GM23338 (cell line): ENCODE measurements at regions not wholly inside any gene's neighbourhood (a gene's known extent, or its start where the extent isn't known, plus 50 kb on each side); places are given as distances from the start of the nearest gene placed in this dataset.

Experiments
- ATAC-seq: fragments of 200-7000 bp; cut with Tn5 transposase; 3 replicates; pipeline ENCODE4 v1.9.1; 2020
- DNase-seq: peaks from one replicate; pipeline ENCODE4 v3.0.0-alpha.2; 2015; ENCODE audit warnings: low spot score
- H2AFZ ChIP-seq: fragments of 200-600 bp; sonication (generic); 2 replicates; pipeline ENCODE4 v1.8.0; 2016; ENCODE audit warnings: antibody characterized with exemption, mild to moderate bottlenecking, moderate library complexity
- H3F3A ChIP-seq: fragments of 200-600 bp; sonication (generic); replicated peaks from 2 replicates; pipeline ENCODE4 v1.8.0; 2017; ENCODE audit warnings: antibody characterized with exemption, mixed run types, low read depth
- H3K27ac ChIP-seq: fragments of 200-600 bp; sonication (generic); 2 replicates; pipeline ENCODE4 v1.6.1; 2016; ENCODE audit warnings: low read depth
- H3K27me3 ChIP-seq: fragments of 200-600 bp; sonication (generic); 2 replicates; pipeline ENCODE4 v1.8.0; 2016; ENCODE audit warnings: mild to moderate bottlenecking, mixed run types, moderate library complexity; ENCODE audit not compliant: insufficient read depth
- H3K36me3 ChIP-seq: fragments of 200-600 bp; sonication (generic); 2 replicates; pipeline ENCODE4 v1.8.0; 2016; ENCODE audit warnings: mild to moderate bottlenecking; ENCODE audit not compliant: insufficient read depth
- H3K4me1 ChIP-seq: fragments of 200-600 bp; sonication (generic); 2 replicates; pipeline ENCODE4 v1.8.0; 2016; ENCODE audit warnings: mild to moderate bottlenecking, moderate library complexity; ENCODE audit not compliant: insufficient read depth
- H3K4me2 ChIP-seq: fragments of 200-600 bp; sonication (generic); 2 replicates; pipeline ENCODE4 v1.7.1; 2017; ENCODE audit warnings: mixed run types
- H3K4me3 ChIP-seq: fragments of 200-600 bp; sonication (generic); 2 replicates; pipeline ENCODE4 v1.6.1; 2016; ENCODE audit warnings: mixed run types
- H3K79me2 ChIP-seq: fragments of 200-600 bp; sonication (generic); replicated peaks from 2 replicates; pipeline ENCODE4 v1.8.0; 2017; ENCODE audit warnings: mild to moderate bottlenecking; ENCODE audit not compliant: insufficient read depth
- H3K9me2 ChIP-seq: fragments of 200-600 bp; sonication (generic); 2 replicates; pipeline ENCODE4 v1.8.0; 2017; ENCODE audit not compliant: insufficient read depth
- H4K20me1 ChIP-seq: fragments of 200-600 bp; sonication (generic); replicated peaks from 2 replicates; pipeline ENCODE4 v1.8.0; 2017; ENCODE audit warnings: mild to moderate bottlenecking; ENCODE audit not compliant: insufficient read depth
- H3K27ac Mint-ChIP-seq: 2 replicates; pipeline ENCODE4 v1.8.0; 2020; ENCODE audit warnings: inconsistent platforms, mild to moderate bottlenecking, moderate library complexity, mixed read lengths
- H3K27me3 Mint-ChIP-seq: 3 replicates; pipeline ENCODE4 v1.8.0; 2022; ENCODE audit warnings: low read depth, mild to moderate bottlenecking, moderate library complexity, mixed read lengths, inconsistent platforms; ENCODE audit not compliant: insufficient read depth, poor library complexity
- H3K36me3 Mint-ChIP-seq: 3 replicates; pipeline ENCODE4 v1.8.0; 2021; ENCODE audit warnings: low read depth, mild to moderate bottlenecking, inconsistent platforms, moderate library complexity, mixed read lengths
- H3K4me1 Mint-ChIP-seq: 3 replicates; pipeline ENCODE4 v1.8.0; 2020; ENCODE audit warnings: mild to moderate bottlenecking, inconsistent platforms, mixed read lengths
- H3K4me3 Mint-ChIP-seq: 3 replicates; pipeline ENCODE4 v1.8.0; 2021; ENCODE audit warnings: moderate library complexity, mild to moderate bottlenecking, inconsistent platforms, mixed read lengths
- H3K9me3 Mint-ChIP-seq: 3 replicates; pipeline ENCODE4 v1.8.0; 2020; ENCODE audit warnings: moderate library complexity, mild to moderate bottlenecking, inconsistent platforms, mixed read lengths
- CREB1 ChIP-seq: fragments of 250-450 bp; sonication (Bioruptor Pico); IDR thresholded peaks from 2 replicates; pipeline ENCODE4 v1.5.0; 2020; ENCODE audit warnings: low read depth, mild to moderate bottlenecking, moderate library complexity
- EZH2 ChIP-seq: fragments of 200-600 bp; sonication (generic); IDR thresholded peaks from one replicate; pipeline ENCODE4 v1.8.0; 2017; ENCODE audit warnings: antibody characterized with exemption, mild to moderate bottlenecking, low read depth; ENCODE audit not compliant: unreplicated experiment
- EZH2phosphoT487 ChIP-seq: fragments of 200-600 bp; sonication (generic); IDR thresholded peaks from one replicate; pipeline ENCODE4 v1.8.1; 2018; ENCODE audit warnings: antibody characterized with exemption; ENCODE audit not compliant: unreplicated experiment
- JUNB ChIP-seq: IDR thresholded peaks from one replicate; pipeline ENCODE4 v1.6.1; 2016; ENCODE audit warnings: antibody characterized with exemption; ENCODE audit not compliant: unreplicated experiment
- NANOG ChIP-seq: IDR thresholded peaks from 2 replicates; pipeline ENCODE4 v1.6.1; 2016; ENCODE audit warnings: antibody characterized with exemption, borderline replicate concordance
- POLR2AphosphoS5 ChIP-seq: IDR thresholded peaks from 2 replicates; pipeline ENCODE4 v1.6.1; 2016; ENCODE audit warnings: antibody characterized with exemption, low read depth
- STAT1 ChIP-seq: IDR thresholded peaks from one replicate; pipeline ENCODE4 v1.6.1; 2016; ENCODE audit warnings: antibody characterized with exemption; ENCODE audit not compliant: unreplicated experiment
- ZNF114 ChIP-seq: fragments of 250-450 bp; sonication (Bioruptor Pico); IDR thresholded peaks from 2 replicates; pipeline ENCODE4 v1.5.0; 2020; ENCODE audit warnings: mild to moderate bottlenecking, moderate library complexity
- ZNF331 ChIP-seq: fragments of 250-450 bp; sonication (Bioruptor Pico); IDR thresholded peaks from 2 replicates; pipeline ENCODE4 v1.5.0; 2020; ENCODE audit warnings: low read depth, mild to moderate bottlenecking, moderate library complexity
- TF ChIP-seq, protein P1 (sequence below): IDR thresholded peaks from one replicate; pipeline ENCODE4 v1.6.1; 2018; ENCODE audit warnings: antibody characterized with exemption; ENCODE audit not compliant: unreplicated experiment
- TF ChIP-seq, protein P2 (sequence below): fragments of 250-450 bp; sonication (Bioruptor Pico); IDR thresholded peaks from 2 replicates; pipeline ENCODE4 v1.5.0; 2020; ENCODE audit warnings: mild to moderate bottlenecking, moderate library complexity
- TF ChIP-seq, protein P3 (sequence below): IDR thresholded peaks from 2 replicates; pipeline ENCODE4 v1.6.1; 2016; ENCODE audit warnings: antibody characterized with exemption
- TF ChIP-seq, protein P4 (sequence below), 2 experiments: fragments of 200-600 bp in 1 of 2; sonication (generic) in 1 of 2; conservative IDR thresholded peaks; 2 replicates each; pipeline versions ENCODE4 v1.5.1 to v1.6.1; 2016 to 2017; ENCODE audit warnings: antibody characterized with exemption in 2 of 2, low read depth in 2 of 2, mild to moderate bottlenecking in 2 of 2, moderate library complexity in 1 of 2

DNA sequence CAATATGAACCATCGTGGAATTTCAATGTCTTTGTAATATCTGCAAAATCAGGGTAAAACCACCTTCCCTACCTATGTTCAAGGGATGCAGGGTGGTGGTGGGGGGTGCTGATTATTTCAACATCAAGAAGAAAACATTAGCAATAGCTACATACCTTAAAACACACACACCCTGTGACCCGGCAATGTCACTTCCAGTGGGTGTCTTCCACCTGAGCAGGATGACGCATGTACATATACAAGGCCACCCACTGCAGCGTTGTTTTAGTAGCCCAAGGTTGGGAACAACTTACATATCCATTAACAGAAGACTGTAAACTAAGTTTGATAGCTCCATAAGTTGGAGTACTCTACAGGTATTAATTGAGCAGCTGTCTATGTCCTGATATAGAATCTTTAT, 62.6 kb upstream of the SIRPG start:
- H3K36me3 ChIP-seq: no peaks in the 10 kb centered on the region
- H3K4me2 ChIP-seq: no peak overlapping the region
- H3F3A ChIP-seq: no peaks in the 10 kb centered on the region
- H3K27ac ChIP-seq: no peak overlapping the region
- no peak overlapping the region for H2AFZ ChIP-seq
- DNase-seq: no peak
- peaks cover 17% of the 10 kb centered on the region for H3K4me1 ChIP-seq
- H4K20me1 ChIP-seq: no peaks in the 10 kb centered on the region
- H3K9me3 Mint-ChIP-seq: 0 out of 3 replicates have a peak, but pooled peaks cover 6% of the 10 kb centered on the region
- H3K9me2 ChIP-seq: no peaks in the 10 kb centered on the region
- H3K27me3 ChIP-seq: peaks cover 70% of the 10 kb centered on the region
- no peak overlapping the region for H3K27ac Mint-ChIP-seq
- H3K79me2 ChIP-seq: no peaks in the 10 kb centered on the region
- no peak overlapping the region for H3K4me3 Mint-ChIP-seq
- H3K27me3 Mint-ChIP-seq: peaks cover 25% of the 10 kb centered on the region
- TF ChIP-seq ZNF114: no peak
- TF ChIP-seq POLR2AphosphoS5: no peak
- TF ChIP-seq NANOG: no peak
- TF ChIP-seq, protein P1, sequence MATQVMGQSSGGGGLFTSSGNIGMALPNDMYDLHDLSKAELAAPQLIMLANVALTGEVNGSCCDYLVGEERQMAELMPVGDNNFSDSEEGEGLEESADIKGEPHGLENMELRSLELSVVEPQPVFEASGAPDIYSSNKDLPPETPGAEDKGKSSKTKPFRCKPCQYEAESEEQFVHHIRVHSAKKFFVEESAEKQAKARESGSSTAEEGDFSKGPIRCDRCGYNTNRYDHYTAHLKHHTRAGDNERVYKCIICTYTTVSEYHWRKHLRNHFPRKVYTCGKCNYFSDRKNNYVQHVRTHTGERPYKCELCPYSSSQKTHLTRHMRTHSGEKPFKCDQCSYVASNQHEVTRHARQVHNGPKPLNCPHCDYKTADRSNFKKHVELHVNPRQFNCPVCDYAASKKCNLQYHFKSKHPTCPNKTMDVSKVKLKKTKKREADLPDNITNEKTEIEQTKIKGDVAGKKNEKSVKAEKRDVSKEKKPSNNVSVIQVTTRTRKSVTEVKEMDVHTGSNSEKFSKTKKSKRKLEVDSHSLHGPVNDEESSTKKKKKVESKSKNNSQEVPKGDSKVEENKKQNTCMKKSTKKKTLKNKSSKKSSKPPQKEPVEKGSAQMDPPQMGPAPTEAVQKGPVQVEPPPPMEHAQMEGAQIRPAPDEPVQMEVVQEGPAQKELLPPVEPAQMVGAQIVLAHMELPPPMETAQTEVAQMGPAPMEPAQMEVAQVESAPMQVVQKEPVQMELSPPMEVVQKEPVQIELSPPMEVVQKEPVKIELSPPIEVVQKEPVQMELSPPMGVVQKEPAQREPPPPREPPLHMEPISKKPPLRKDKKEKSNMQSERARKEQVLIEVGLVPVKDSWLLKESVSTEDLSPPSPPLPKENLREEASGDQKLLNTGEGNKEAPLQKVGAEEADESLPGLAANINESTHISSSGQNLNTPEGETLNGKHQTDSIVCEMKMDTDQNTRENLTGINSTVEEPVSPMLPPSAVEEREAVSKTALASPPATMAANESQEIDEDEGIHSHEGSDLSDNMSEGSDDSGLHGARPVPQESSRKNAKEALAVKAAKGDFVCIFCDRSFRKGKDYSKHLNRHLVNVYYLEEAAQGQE: no peak
- no peak for TF ChIP-seq JUNB
- TF ChIP-seq ZNF331 (CRISPR knock-in tag): no peak
- TF ChIP-seq, protein P2, sequence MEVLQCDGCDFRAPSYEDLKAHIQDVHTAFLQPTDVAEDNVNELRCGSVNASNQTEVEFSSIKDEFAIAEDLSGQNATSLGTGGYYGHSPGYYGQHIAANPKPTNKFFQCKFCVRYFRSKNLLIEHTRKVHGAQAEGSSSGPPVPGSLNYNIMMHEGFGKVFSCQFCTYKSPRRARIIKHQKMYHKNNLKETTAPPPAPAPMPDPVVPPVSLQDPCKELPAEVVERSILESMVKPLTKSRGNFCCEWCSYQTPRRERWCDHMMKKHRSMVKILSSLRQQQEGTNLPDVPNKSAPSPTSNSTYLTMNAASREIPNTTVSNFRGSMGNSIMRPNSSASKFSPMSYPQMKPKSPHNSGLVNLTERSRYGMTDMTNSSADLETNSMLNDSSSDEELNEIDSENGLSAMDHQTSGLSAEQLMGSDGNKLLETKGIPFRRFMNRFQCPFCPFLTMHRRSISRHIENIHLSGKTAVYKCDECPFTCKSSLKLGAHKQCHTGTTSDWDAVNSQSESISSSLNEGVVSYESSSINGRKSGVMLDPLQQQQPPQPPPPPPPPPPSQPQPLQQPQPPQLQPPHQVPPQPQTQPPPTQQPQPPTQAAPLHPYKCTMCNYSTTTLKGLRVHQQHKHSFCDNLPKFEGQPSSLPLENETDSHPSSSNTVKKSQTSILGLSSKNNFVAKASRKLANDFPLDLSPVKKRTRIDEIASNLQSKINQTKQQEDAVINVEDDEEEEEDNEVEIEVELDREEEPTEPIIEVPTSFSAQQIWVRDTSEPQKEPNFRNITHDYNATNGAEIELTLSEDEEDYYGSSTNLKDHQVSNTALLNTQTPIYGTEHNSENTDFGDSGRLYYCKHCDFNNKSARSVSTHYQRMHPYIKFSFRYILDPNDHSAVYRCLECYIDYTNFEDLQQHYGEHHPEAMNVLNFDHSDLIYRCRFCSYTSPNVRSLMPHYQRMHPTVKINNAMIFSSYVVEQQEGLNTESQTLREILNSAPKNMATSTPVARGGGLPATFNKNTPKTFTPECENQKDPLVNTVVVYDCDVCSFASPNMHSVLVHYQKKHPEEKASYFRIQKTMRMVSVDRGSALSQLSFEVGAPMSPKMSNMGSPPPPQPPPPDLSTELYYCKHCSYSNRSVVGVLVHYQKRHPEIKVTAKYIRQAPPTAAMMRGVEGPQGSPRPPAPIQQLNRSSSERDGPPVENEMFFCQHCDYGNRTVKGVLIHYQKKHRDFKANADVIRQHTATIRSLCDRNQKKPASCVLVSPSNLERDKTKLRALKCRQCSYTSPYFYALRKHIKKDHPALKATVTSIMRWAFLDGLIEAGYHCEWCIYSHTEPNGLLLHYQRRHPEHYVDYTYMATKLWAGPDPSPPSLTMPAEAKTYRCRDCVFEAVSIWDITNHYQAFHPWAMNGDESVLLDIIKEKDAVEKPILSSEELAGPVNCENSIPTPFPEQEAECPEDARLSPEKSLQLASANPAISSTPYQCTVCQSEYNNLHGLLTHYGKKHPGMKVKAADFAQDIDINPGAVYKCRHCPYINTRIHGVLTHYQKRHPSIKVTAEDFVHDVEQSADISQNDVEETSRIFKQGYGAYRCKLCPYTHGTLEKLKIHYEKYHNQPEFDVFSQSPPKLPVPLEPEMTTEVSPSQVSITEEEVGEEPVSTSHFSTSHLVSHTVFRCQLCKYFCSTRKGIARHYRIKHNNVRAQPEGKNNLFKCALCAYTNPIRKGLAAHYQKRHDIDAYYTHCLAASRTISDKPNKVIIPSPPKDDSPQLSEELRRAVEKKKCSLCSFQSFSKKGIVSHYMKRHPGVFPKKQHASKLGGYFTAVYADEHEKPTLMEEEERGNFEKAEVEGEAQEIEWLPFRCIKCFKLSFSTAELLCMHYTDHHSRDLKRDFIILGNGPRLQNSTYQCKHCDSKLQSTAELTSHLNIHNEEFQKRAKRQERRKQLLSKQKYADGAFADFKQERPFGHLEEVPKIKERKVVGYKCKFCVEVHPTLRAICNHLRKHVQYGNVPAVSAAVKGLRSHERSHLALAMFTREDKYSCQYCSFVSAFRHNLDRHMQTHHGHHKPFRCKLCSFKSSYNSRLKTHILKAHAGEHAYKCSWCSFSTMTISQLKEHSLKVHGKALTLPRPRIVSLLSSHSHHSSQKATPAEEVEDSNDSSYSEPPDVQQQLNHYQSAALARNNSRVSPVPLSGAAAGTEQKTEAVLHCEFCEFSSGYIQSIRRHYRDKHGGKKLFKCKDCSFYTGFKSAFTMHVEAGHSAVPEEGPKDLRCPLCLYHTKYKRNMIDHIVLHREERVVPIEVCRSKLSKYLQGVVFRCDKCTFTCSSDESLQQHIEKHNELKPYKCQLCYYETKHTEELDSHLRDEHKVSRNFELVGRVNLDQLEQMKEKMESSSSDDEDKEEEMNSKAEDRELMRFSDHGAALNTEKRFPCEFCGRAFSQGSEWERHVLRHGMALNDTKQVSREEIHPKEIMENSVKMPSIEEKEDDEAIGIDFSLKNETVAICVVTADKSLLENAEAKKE (CRISPR knock-in tag): no peak
- TF ChIP-seq EZH2phosphoT487: no peak
- TF ChIP-seq STAT1: no peak
- no peak for TF ChIP-seq CREB1
- TF ChIP-seq, protein P3, sequence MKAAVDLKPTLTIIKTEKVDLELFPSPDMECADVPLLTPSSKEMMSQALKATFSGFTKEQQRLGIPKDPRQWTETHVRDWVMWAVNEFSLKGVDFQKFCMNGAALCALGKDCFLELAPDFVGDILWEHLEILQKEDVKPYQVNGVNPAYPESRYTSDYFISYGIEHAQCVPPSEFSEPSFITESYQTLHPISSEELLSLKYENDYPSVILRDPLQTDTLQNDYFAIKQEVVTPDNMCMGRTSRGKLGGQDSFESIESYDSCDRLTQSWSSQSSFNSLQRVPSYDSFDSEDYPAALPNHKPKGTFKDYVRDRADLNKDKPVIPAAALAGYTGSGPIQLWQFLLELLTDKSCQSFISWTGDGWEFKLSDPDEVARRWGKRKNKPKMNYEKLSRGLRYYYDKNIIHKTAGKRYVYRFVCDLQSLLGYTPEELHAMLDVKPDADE: no peak
- no peak for TF ChIP-seq EZH2
- TF ChIP-seq, protein P4, sequence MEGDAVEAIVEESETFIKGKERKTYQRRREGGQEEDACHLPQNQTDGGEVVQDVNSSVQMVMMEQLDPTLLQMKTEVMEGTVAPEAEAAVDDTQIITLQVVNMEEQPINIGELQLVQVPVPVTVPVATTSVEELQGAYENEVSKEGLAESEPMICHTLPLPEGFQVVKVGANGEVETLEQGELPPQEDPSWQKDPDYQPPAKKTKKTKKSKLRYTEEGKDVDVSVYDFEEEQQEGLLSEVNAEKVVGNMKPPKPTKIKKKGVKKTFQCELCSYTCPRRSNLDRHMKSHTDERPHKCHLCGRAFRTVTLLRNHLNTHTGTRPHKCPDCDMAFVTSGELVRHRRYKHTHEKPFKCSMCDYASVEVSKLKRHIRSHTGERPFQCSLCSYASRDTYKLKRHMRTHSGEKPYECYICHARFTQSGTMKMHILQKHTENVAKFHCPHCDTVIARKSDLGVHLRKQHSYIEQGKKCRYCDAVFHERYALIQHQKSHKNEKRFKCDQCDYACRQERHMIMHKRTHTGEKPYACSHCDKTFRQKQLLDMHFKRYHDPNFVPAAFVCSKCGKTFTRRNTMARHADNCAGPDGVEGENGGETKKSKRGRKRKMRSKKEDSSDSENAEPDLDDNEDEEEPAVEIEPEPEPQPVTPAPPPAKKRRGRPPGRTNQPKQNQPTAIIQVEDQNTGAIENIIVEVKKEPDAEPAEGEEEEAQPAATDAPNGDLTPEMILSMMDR (conservative IDR thresholded peaks at IDR 0.05; ENCODE audit: low read depth in 2 of 2): no peak
- H3K4me3 ChIP-seq: no peak overlapping the region
- no peak for ATAC-seq
- no peaks in the 10 kb centered on the region for H3K36me3 Mint-ChIP-seq
- H3K4me1 Mint-ChIP-seq: peaks cover 24% of the 10 kb centered on the region
